ENCODE measurements at regions not wholly inside any gene's neighbourhood (a gene's known extent, or its start where the extent isn't known, plus 50 kb on each side); places are given as distances from the start of the nearest gene placed in this dataset.

GRCh38 chr10:6819301-6819700 lies 239.2 kb upstream of the PRKCQ start:
- TF ChIP-seq ELF2 (CRISPR knock-in tag; IDR thresholded peaks at IDR 0.05) (no peak), NUFIP1 (IDR thresholded peaks at IDR 0.05; ENCODE audit: partially characterized antibody) (no peak), BRD4 (IDR thresholded peaks at IDR 0.05) (no peak), KDM2B (CRISPR knock-in tag; IDR thresholded peaks at IDR 0.05) (no peak), NBN (IDR thresholded peaks at IDR 0.05; ENCODE audit: low read depth) (no peak), BMI1 (IDR thresholded peaks at IDR 0.05; ENCODE audit: low read length) (no peak), BRD9 (IDR thresholded peaks at IDR 0.05; ENCODE audit: low read depth, partially characterized antibody) (no peak), TAF9B (IDR thresholded peaks at IDR 0.05; ENCODE audit: partially characterized antibody) (no peak), C11orf30 (IDR thresholded peaks at IDR 0.05; ENCODE audit: low read depth) (no peak), RBM17 (IDR thresholded peaks at IDR 0.05; ENCODE audit: borderline replicate concordance, low read depth, low read length) (no peak)

More at GRCh38 chr10:6819301-6819700, 239.2 kb upstream of the PRKCQ start:
- no peak overlapping the region for H3K9ac ChIP-seq (ENCODE audit: insufficient read depth in 1 of 2, low read depth in 2 of 2, low read length in 2 of 2)
- H3K79me2 ChIP-seq (ENCODE audit: control insufficient read depth, insufficient read depth, low read length) = no peaks in the 10 kb centered on the region
- ATAC-seq = no peak
- H3K4me1 ChIP-seq (replicated peaks in 1 of 2; ENCODE audit: control insufficient read depth in 2 of 2, insufficient read depth in 2 of 2, low read length in 2 of 2) = no peaks in the 10 kb centered on the region
- in situ Hi-C loops (cut with MboI) = no loop called here
- no peak for FAIRE-seq
- CTCF ChIA-PET (ENCODE audit: low intra/inter-chr PET ratio) = no interaction called here
- POLR2A ChIA-PET = no interaction called here
- H3K27me3 ChIP-seq (ENCODE audit: control insufficient read depth in 2 of 2, insufficient read depth in 2 of 2, low read length in 2 of 2) = peaks cover 0 to 22% of the 10 kb centered on the region in 2 experiments; a peak in 3 of 5 replicates
- H4K20me1 ChIP-seq (replicated peaks; ENCODE audit: control insufficient read depth, insufficient read depth, low read length) = no peaks in the 10 kb centered on the region
- no TSS peak for BruUV-seq (replicated peaks)
- H3K36me3 ChIP-seq (ENCODE audit: control insufficient read depth, insufficient read depth, low read length) = no peaks in the 10 kb centered on the region
- H3K4me2 ChIP-seq (ENCODE audit: insufficient read depth, low read length) = no peak overlapping the region
- DNase-seq (ENCODE audit: extremely low read depth in 1 of 4, low spot score in 3 of 4) = no peak
- no peak overlapping the region for H3K27ac ChIP-seq (ENCODE audit: extremely low read depth, low read depth, low read length)
- H3K9me3 ChIP-seq (replicated peaks; ENCODE audit: control insufficient read depth, insufficient read depth, low read depth, low read length) = no peaks in the 10 kb centered on the region
- intact Hi-C loops (cut with micrococcal nuclease) = no loop called here
- WGBS (ENCODE audit: insufficient coverage, low coverage, missing lambda C conversion rate) = 3% methylated on average over 9 of the region's 10 CpGs
- H3K4me3 ChIP-seq = no peak overlapping the region
- no peak overlapping the region for H2AFZ ChIP-seq (ENCODE audit: low read depth, low read length)
- no peaks in the 10 kb centered on the region for H3K9me1 ChIP-seq (ENCODE audit: control insufficient read depth, insufficient read depth, low read length)
